ENCODE measurements at regions not wholly inside any gene's neighbourhood (a gene's known extent, or its start where the extent isn't known, plus 50 kb on each side); places are given as distances from the start of the nearest gene placed in this dataset.

GRCh38 chr12:24759155-24759554 lies 189.7 kb downstream of the BCAT1 start:
- intact Hi-C loops (cut with micrococcal nuclease) = no loop called here
- CTCF ChIA-PET = no interaction called here
- Histone ChIP-seq H3F3A (ENCODE audit: low read length, unreplicated experiment) (no peaks in the 10 kb centered on the region), H3K9ac (ENCODE audit: low read length) (no peak overlapping the region), H3K27ac (ENCODE audit: low read length) (no peak overlapping the region), H2AFZ (ENCODE audit: low read length) (no peak overlapping the region), H3K9me2 (replicated peaks; ENCODE audit: low read length) (no peaks in the 10 kb centered on the region), H3K36me3 (ENCODE audit: low read depth, low read length) (no peaks in the 10 kb centered on the region), H3K9me3 (ENCODE audit: low read length) (no peaks in the 10 kb centered on the region), H3K4me2 (ENCODE audit: low read length) (no peak overlapping the region), H3K27me3 (ENCODE audit: low read length) (peaks cover 18% of the 10 kb centered on the region), H3K4me1 (ENCODE audit: insufficient read depth, low read length) (no peaks in the 10 kb centered on the region), H3K79me2 (ENCODE audit: low read length) (no peaks in the 10 kb centered on the region), H3K4me3 (ENCODE audit: low read length) (no peak overlapping the region), H4K20me1 (ENCODE audit: low read length) (no peaks in the 10 kb centered on the region)
- POLR2A ChIA-PET (ENCODE audit: unreplicated experiment) = no interaction called here
- no peak for ATAC-seq
- DNase-seq = no peak
- BruUV-seq (replicated peaks) = no TSS peak
- TF ChIP-seq, protein P1, sequence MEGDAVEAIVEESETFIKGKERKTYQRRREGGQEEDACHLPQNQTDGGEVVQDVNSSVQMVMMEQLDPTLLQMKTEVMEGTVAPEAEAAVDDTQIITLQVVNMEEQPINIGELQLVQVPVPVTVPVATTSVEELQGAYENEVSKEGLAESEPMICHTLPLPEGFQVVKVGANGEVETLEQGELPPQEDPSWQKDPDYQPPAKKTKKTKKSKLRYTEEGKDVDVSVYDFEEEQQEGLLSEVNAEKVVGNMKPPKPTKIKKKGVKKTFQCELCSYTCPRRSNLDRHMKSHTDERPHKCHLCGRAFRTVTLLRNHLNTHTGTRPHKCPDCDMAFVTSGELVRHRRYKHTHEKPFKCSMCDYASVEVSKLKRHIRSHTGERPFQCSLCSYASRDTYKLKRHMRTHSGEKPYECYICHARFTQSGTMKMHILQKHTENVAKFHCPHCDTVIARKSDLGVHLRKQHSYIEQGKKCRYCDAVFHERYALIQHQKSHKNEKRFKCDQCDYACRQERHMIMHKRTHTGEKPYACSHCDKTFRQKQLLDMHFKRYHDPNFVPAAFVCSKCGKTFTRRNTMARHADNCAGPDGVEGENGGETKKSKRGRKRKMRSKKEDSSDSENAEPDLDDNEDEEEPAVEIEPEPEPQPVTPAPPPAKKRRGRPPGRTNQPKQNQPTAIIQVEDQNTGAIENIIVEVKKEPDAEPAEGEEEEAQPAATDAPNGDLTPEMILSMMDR (conservative IDR thresholded peaks at IDR 0.05; ENCODE audit: low read depth, low read length) = no peak
- no peak for TF ChIP-seq EZH2phosphoT487 (IDR thresholded peaks at IDR 0.05; ENCODE audit: borderline replicate concordance, low read length)
- TF ChIP-seq EZH2 (IDR thresholded peaks at IDR 0.05; ENCODE audit: low read length, unreplicated experiment) = no peak

- H3K27ac ChIP-seq (ENCODE audit: low read length) = no peak overlapping the region
- DNase-seq = no peak
- H3K4me3 ChIP-seq (ENCODE audit: low read length) = no peak overlapping the region
- H3K27me3 ChIP-seq (ENCODE audit: low read length) = 0 out of 2 replicates have a peak, but pooled peaks cover 10% of the 10 kb centered on the region
- TF ChIP-seq, protein P1 (conservative IDR thresholded peaks at IDR 0.05; ENCODE audit: low read depth, low read length) = no peak
- no peak for TF ChIP-seq EZH2phosphoT487 (IDR thresholded peaks at IDR 0.05; ENCODE audit: borderline replicate concordance, low read length)
- no peak for TF ChIP-seq EZH2 (IDR thresholded peaks at IDR 0.05; ENCODE audit: low read length, unreplicated experiment)
- ATAC-seq = no peak
- ChIA-PET CTCF (no interaction called here), POLR2A (ENCODE audit: unreplicated experiment) (no interaction called here)
- H3K9me3 ChIP-seq (ENCODE audit: low read length) = no peaks in the 10 kb centered on the region
- no peaks in the 10 kb centered on the region for H3K79me2 ChIP-seq (ENCODE audit: low read length)
- H3K9me2 ChIP-seq (replicated peaks; ENCODE audit: low read length) = no peaks in the 10 kb centered on the region
- H3K36me3 ChIP-seq (ENCODE audit: low read depth, low read length) = no peaks in the 10 kb centered on the region
- H3F3A ChIP-seq (ENCODE audit: low read length, unreplicated experiment) = no peaks in the 10 kb centered on the region
- H3K9ac ChIP-seq (ENCODE audit: low read length) = no peak overlapping the region
- no peak overlapping the region for H2AFZ ChIP-seq (ENCODE audit: low read length)
- no peaks in the 10 kb centered on the region for H3K4me1 ChIP-seq (ENCODE audit: insufficient read depth, low read length)
- intact Hi-C loops (cut with micrococcal nuclease) = no loop called here
- no peak overlapping the region for H3K4me2 ChIP-seq (ENCODE audit: low read length)
- no TSS peak for BruUV-seq (replicated peaks)
- no peaks in the 10 kb centered on the region for H4K20me1 ChIP-seq (ENCODE audit: low read length)
These were observed 192.3 kb downstream of the BCAT1 start for GRCh38 chr12:24756479-24757024.

GRCh38 chr12:24754690-24755638 lies 193.9 kb downstream of the BCAT1 start:
- CTCF ChIA-PET = no interaction called here
- Histone ChIP-seq H4K20me1 (ENCODE audit: low read length) (no peaks in the 10 kb centered on the region), H3K4me2 (ENCODE audit: low read length) (no peak overlapping the region), H3K36me3 (ENCODE audit: low read depth, low read length) (no peaks in the 10 kb centered on the region), H3K4me3 (ENCODE audit: low read length) (no peak overlapping the region), H3K9me3 (ENCODE audit: low read length) (no peaks in the 10 kb centered on the region), H3K79me2 (ENCODE audit: low read length) (no peaks in the 10 kb centered on the region), H2AFZ (ENCODE audit: low read length) (no peak overlapping the region), H3K9ac (ENCODE audit: low read length) (no peak overlapping the region), H3K4me1 (ENCODE audit: insufficient read depth, low read length) (no peaks in the 10 kb centered on the region), H3K27me3 (ENCODE audit: low read length) (0 out of 2 replicates have a peak, but pooled peaks cover 10% of the 10 kb centered on the region), H3K9me2 (replicated peaks; ENCODE audit: low read length) (no peaks in the 10 kb centered on the region), H3F3A (ENCODE audit: low read length, unreplicated experiment) (no peaks in the 10 kb centered on the region), H3K27ac (ENCODE audit: low read length) (no peak overlapping the region)
- TF ChIP-seq EZH2 (IDR thresholded peaks at IDR 0.05; ENCODE audit: low read length, unreplicated experiment) (no peak), EZH2phosphoT487 (IDR thresholded peaks at IDR 0.05; ENCODE audit: borderline replicate concordance, low read length) (no peak)
- TF ChIP-seq, protein P1 (conservative IDR thresholded peaks at IDR 0.05; ENCODE audit: low read depth, low read length) = no peak
- ATAC-seq (no peak), DNase-seq (no peak)
- no TSS peak for BruUV-seq (replicated peaks)
- intact Hi-C loops (cut with micrococcal nuclease) = no loop called here
- POLR2A ChIA-PET (ENCODE audit: unreplicated experiment) = no interaction called here

Measured in PC-3 (cell line).